ENCODE measurements at regions not wholly inside any gene's neighbourhood (a gene's known extent, or its start where the extent isn't known, plus 50 kb on each side); places are given as distances from the start of the nearest gene placed in this dataset.
A peak's percentile ranks its signal among the peaks of the same experiment; 100 is the strongest.

GRCh38 chr18:10051877-10052631 is 138.2 kb downstream of the VAPA start:
- DNase-seq (peak; percentile 99), ATAC-seq (ENCODE audit: low read depth) (peak; percentile 81)
- Histone ChIP-seq H3K4me1 (ENCODE audit: control insufficient read depth, insufficient read depth, low read length) (peaks cover 27% of the 10 kb centered on the region), H3K4me2 (ENCODE audit: low read depth, low read length) (no peak overlapping the region), H3K9me3 (ENCODE audit: control insufficient read depth, insufficient read depth, low read length) (no peaks in the 10 kb centered on the region), H3K9me1 (ENCODE audit: insufficient read depth, low read length) (peaks cover 21% of the 10 kb centered on the region), H4K20me1 (ENCODE audit: insufficient read depth, low read length) (peaks cover 2% of the 10 kb centered on the region; the same call in 1 of the 2 replicates), H4K5ac (ENCODE audit: low read depth, low read length) (peak overlapping the region; percentile 42; the same call in 1 of the 2 replicates), H2BK20ac (ENCODE audit: low read depth, low read length) (peak overlapping the region; percentile 50; the same call in 1 of the 2 replicates), H2BK120ac (ENCODE audit: low read depth, low read length) (peak overlapping the region; percentile 48), H2AFZ (replicated peaks; ENCODE audit: low read length, poor library complexity) (peak overlapping the region; percentile 12), H3K18ac (ENCODE audit: low read depth, low read length) (peak overlapping the region; percentile 47), H3K36me3 (ENCODE audit: control insufficient read depth, insufficient read depth, low read length) (no peaks in the 10 kb centered on the region), H3K79me1 (ENCODE audit: low read depth in 1 of 2, low read length in 2 of 2) (0 out of 4 replicates have a peak, but pooled peaks cover 0 to 4% of the 10 kb centered on the region in 2 experiments), H3K27me3 (ENCODE audit: control insufficient read depth, insufficient read depth, low read length) (no peaks in the 10 kb centered on the region), H3K9ac (ENCODE audit: low read depth, low read length) (no peak overlapping the region), H3K4me3 (ENCODE audit: insufficient read depth, low read depth, low read length) (no peak overlapping the region), H3K56ac (ENCODE audit: extremely low read depth, insufficient read depth, low read length) (no peak overlapping the region), H2BK5ac (ENCODE audit: low read depth, low read length, poor library complexity, severe bottlenecking) (peak overlapping the region; percentile 48), H3K4ac (ENCODE audit: low read depth, low read length) (peak overlapping the region; percentile 64), H3K23ac (ENCODE audit: low read depth, low read length) (peak overlapping the region; percentile 1; the same call in 1 of the 2 replicates), H4K8ac (ENCODE audit: low read depth in 2 of 2, low read length in 2 of 2) (0 out of 4 replicates have a peak overlapping the region, but pooled peaks of 1 of the 2 experiments have one; percentile 20), H2AK9ac (replicated peaks; ENCODE audit: low read depth, low read length, poor library complexity) (peak overlapping the region; percentile 29), H2BK15ac (ENCODE audit: low read depth, low read length) (peak overlapping the region; percentile 38; the same call in 1 of the 3 replicates), H4K91ac (ENCODE audit: insufficient read depth, low read depth, low read length) (0 out of 2 replicates have a peak overlapping the region, but pooled peaks have one; percentile 37), H3K27ac (ENCODE audit: insufficient read depth, low read length) (peak overlapping the region; percentile 55; the same call in 1 of the 2 replicates), H2AK5ac (ENCODE audit: low read depth, low read length) (peak overlapping the region; percentile 38), H3K14ac (replicated peaks; ENCODE audit: low read depth, low read length) (peak overlapping the region; percentile 61)
- CTCF ChIA-PET, result no interaction called here
- 0% methylated on average over 3 of the region's 8 CpGs; no CpG with 5 or more reads in 1 of the 2 experiments for WGBS, 2 experiments (ENCODE audit: extremely low coverage in 2 of 2, insufficient read length in 1 of 2)
- POLR2A ChIA-PET (ENCODE audit: unreplicated experiment), result no interaction called here
- no TSS peak for BruUV-seq (replicated peaks)
- in situ Hi-C loops (cut with MboI; ENCODE audit: low sequenced_read_pairs) (no loop called here), dilution Hi-C loops (cut with HindIII; ENCODE audit: low sequenced_read_pairs, unreplicated experiment) (no loop called here), intact Hi-C loops (cut with micrococcal nuclease) (no loop called here)
- TF ChIP-seq MXI1 (IDR thresholded peaks at IDR 0.05; ENCODE audit: borderline replicate concordance, low read depth, low read length) (peak; percentile 54; the same call in 1 of the 2 replicates), BHLHE40 (IDR thresholded peaks at IDR 0.05; ENCODE audit: low read depth, low read length) (peak; percentile 76), CHD1 (IDR thresholded peaks at IDR 0.05; ENCODE audit: low read depth, low read length) (0 out of 2 replicates have a peak, but pooled peaks have one; percentile 43), CTCF (conservative IDR thresholded peaks at IDR 0.05; ENCODE audit: low read depth, low read length) (no peak), MAZ (IDR thresholded peaks at IDR 0.05; ENCODE audit: borderline replicate concordance, low read depth, low read length) (no peak), NFE2L2 (IDR thresholded peaks at IDR 0.05; ENCODE audit: low read depth, low read length) (no peak; the same call in 1 of the 2 replicates), POLR2A (IDR thresholded peaks at IDR 0.05; ENCODE audit: low read depth, low read length) (no peak), FOS (IDR thresholded peaks at IDR 0.05; ENCODE audit: low read depth, low read length) (peak; percentile 46; the same call in 1 of the 2 replicates), CEBPB (IDR thresholded peaks at IDR 0.05; ENCODE audit: low read depth, low read length) (peak; percentile 95), MAFK (IDR thresholded peaks at IDR 0.05; ENCODE audit: low read depth, low read length) (peak; percentile 3; the same call in 1 of the 2 replicates), USF2 (IDR thresholded peaks at IDR 0.05; ENCODE audit: low read depth, low read length) (peak; percentile 47), ELK1 (IDR thresholded peaks at IDR 0.05; ENCODE audit: borderline replicate concordance, low read depth, low read length) (no peak), RFX5 (IDR thresholded peaks at IDR 0.05; ENCODE audit: low read depth, low read length) (no peak), RAD21 (IDR thresholded peaks at IDR 0.05; ENCODE audit: low read length) (no peak)

Measured in IMR-90 (cell line).